ENCODE measurements at regions not wholly inside any gene's neighbourhood (a gene's known extent, or its start where the extent isn't known, plus 50 kb on each side); places are given as distances from the start of the nearest gene placed in this dataset.
A peak's percentile ranks its signal among the peaks of the same experiment; 100 is the strongest.

GRCh38 chr5:93069276-93069675 lies 511.7 kb downstream of the NR2F1-AS1 start:
- Mint-ChIP-seq H3K4me1 (ENCODE audit: low read depth, unreplicated experiment) (peaks cover 26% of the 10 kb centered on the region), H3K27ac (ENCODE audit: unreplicated experiment) (no peak overlapping the region), H3K27me3 (ENCODE audit: unreplicated experiment) (no peaks in the 10 kb centered on the region), H3K36me3 (ENCODE audit: insufficient read depth, unreplicated experiment) (no peaks in the 10 kb centered on the region), H3K9me3 (ENCODE audit: low read depth, unreplicated experiment) (peaks cover 2% of the 10 kb centered on the region), H3K4me3 (ENCODE audit: low read depth, unreplicated experiment) (no peak overlapping the region)
- TF ChIP-seq, protein P1, sequence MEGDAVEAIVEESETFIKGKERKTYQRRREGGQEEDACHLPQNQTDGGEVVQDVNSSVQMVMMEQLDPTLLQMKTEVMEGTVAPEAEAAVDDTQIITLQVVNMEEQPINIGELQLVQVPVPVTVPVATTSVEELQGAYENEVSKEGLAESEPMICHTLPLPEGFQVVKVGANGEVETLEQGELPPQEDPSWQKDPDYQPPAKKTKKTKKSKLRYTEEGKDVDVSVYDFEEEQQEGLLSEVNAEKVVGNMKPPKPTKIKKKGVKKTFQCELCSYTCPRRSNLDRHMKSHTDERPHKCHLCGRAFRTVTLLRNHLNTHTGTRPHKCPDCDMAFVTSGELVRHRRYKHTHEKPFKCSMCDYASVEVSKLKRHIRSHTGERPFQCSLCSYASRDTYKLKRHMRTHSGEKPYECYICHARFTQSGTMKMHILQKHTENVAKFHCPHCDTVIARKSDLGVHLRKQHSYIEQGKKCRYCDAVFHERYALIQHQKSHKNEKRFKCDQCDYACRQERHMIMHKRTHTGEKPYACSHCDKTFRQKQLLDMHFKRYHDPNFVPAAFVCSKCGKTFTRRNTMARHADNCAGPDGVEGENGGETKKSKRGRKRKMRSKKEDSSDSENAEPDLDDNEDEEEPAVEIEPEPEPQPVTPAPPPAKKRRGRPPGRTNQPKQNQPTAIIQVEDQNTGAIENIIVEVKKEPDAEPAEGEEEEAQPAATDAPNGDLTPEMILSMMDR (IDR thresholded peaks at IDR 0.05; ENCODE audit: unreplicated experiment) = no peak
- CTCF ChIA-PET = no interaction called here
- intact Hi-C loops (cut with micrococcal nuclease; ENCODE audit: unreplicated experiment) = no loop called here
- BruUV-seq (replicated peaks) = no TSS peak
- no peak for DNase-seq

DNA sequence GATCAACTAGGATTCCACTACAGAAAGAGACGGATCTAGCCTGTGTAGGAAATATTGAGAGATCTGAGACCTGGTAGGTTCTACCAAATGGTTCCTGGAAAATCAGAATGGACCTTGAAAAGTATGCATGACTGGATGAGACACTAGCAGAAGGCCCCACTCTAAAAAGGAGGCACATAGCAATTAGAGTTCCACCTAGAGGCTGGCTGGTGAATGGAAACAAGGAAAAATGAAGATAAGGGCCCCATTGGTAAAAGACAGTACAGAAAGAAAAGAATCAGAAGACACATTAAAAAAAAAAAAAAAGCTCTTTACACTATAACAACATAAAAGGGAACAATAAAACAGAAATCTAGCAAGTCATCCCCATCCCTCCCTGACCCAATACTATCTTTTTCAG lies 518.5 kb downstream of the NR2F1-AS1 start:
- CTCF ChIA-PET = interaction anchor here (0.6 kb wide), 2 partner anchors 312 to 550 kb away, joined by 3 to 4 read pairs; no protein-coding TSS in a partner anchor
- Mint-ChIP-seq H3K4me3 (ENCODE audit: low read depth, unreplicated experiment) (no peak overlapping the region), H3K4me1 (ENCODE audit: low read depth, unreplicated experiment) (peaks cover 14% of the 10 kb centered on the region), H3K27me3 (ENCODE audit: unreplicated experiment) (no peaks in the 10 kb centered on the region), H3K27ac (ENCODE audit: unreplicated experiment) (no peak overlapping the region), H3K36me3 (ENCODE audit: insufficient read depth, unreplicated experiment) (no peaks in the 10 kb centered on the region), H3K9me3 (ENCODE audit: low read depth, unreplicated experiment) (peaks cover 2% of the 10 kb centered on the region)
- no TSS peak for BruUV-seq (replicated peaks)
- intact Hi-C loops (cut with micrococcal nuclease; ENCODE audit: unreplicated experiment) = loop anchor here (5.0 kb wide), 1 partner anchor 145 kb away; no protein-coding TSS in a partner anchor
- no peak for DNase-seq
- TF ChIP-seq, protein P1 (IDR thresholded peaks at IDR 0.05; ENCODE audit: unreplicated experiment) = peak; percentile 45

GRCh38 chr5:93058309-93058708 lies 522.7 kb downstream of the NR2F1-AS1 start:
- no TSS peak for BruUV-seq (replicated peaks)
- CTCF ChIA-PET = interaction anchor here (0.7 kb wide), 1 partner anchor 1074 kb away, joined by 3 read pairs; no protein-coding TSS in a partner anchor
- Mint-ChIP-seq H3K27ac (ENCODE audit: unreplicated experiment) (no peak overlapping the region), H3K9me3 (ENCODE audit: low read depth, unreplicated experiment) (peaks cover 2% of the 10 kb centered on the region), H3K4me3 (ENCODE audit: low read depth, unreplicated experiment) (no peak overlapping the region), H3K27me3 (ENCODE audit: unreplicated experiment) (no peaks in the 10 kb centered on the region), H3K4me1 (ENCODE audit: low read depth, unreplicated experiment) (peaks cover 25% of the 10 kb centered on the region), H3K36me3 (ENCODE audit: insufficient read depth, unreplicated experiment) (no peaks in the 10 kb centered on the region)
- TF ChIP-seq, protein P1 (IDR thresholded peaks at IDR 0.05; ENCODE audit: unreplicated experiment) = no peak
- DNase-seq = no peak
- intact Hi-C loops (cut with micrococcal nuclease; ENCODE audit: unreplicated experiment) = no loop called here

- intact Hi-C loops (cut with micrococcal nuclease; ENCODE audit: unreplicated experiment) = no loop called here
- BruUV-seq (replicated peaks) = no TSS peak
- no peaks in the 10 kb centered on the region for H3K36me3 Mint-ChIP-seq (ENCODE audit: insufficient read depth, unreplicated experiment)
- H3K9me3 Mint-ChIP-seq (ENCODE audit: low read depth, unreplicated experiment) = peaks cover 2% of the 10 kb centered on the region
- no peaks in the 10 kb centered on the region for H3K27me3 Mint-ChIP-seq (ENCODE audit: unreplicated experiment)
- no peak for DNase-seq
- H3K27ac Mint-ChIP-seq (ENCODE audit: unreplicated experiment) = no peak overlapping the region
- peaks cover 25% of the 10 kb centered on the region for H3K4me1 Mint-ChIP-seq (ENCODE audit: low read depth, unreplicated experiment)
- CTCF ChIA-PET = no interaction called here
- no peak overlapping the region for H3K4me3 Mint-ChIP-seq (ENCODE audit: low read depth, unreplicated experiment)
- TF ChIP-seq, protein P1 (IDR thresholded peaks at IDR 0.05; ENCODE audit: unreplicated experiment) = no peak
Measured at GRCh38 chr5:93057311-93057710, 523.7 kb downstream of the NR2F1-AS1 start.
